Heart right ventricle (tissue), 16 donors: ENCODE measurements at regions not wholly inside any gene's neighbourhood (a gene's known extent, or its start where the extent isn't known, plus 50 kb on each side); places are given as distances from the start of the nearest gene placed in this dataset.
"Not testable (repeated sequence)": the region's sequence is repeated elsewhere in the genome, so short reads cannot be mapped to it uniquely, and the experiment has no call there.

Source experiments
- ATAC-seq, 8 donors: fragments of 200-7000 bp; cut with Tn5 transposase; one replicate each; pipeline ENCODE4 v1.9.1; 2020; ENCODE audit warnings: mild to moderate bottlenecking in 8 of 8, moderate library complexity in 8 of 8, moderate number of reproducible peaks in 1 of 8
- DNase-seq, 2 donors: peaks; one replicate each; pipeline ENCODE4 v3.0.0-alpha.2; 2020
- H3K27ac ChIP-seq, 10 donors: fragments of 200-600 bp; sonication (generic) in 2 of 10; one replicate each; pipeline versions ENCODE4 v1.5.0 to v1.8.0; 2020 to 2022; ENCODE audit warnings: mild to moderate bottlenecking in 3 of 10
- H3K27me3 ChIP-seq, 7 donors: fragments of 200-600 bp; one replicate each; pipeline ENCODE4 v1.8.0; 2021 to 2022; ENCODE audit warnings: mild to moderate bottlenecking in 2 of 7
- H3K36me3 ChIP-seq, 9 donors: fragments of 200-600 bp; sonication (generic) in 1 of 9; one replicate each; pipeline versions ENCODE4 v1.5.0 to v1.8.0; 2020 to 2022; ENCODE audit warnings: mild to moderate bottlenecking in 2 of 9
- H3K4me1 ChIP-seq, 9 donors: fragments of 200-600 bp; sonication (generic) in 1 of 9; one replicate each; pipeline versions ENCODE4 v1.5.0 to v1.8.0; 2020 to 2022; ENCODE audit warnings: mild to moderate bottlenecking in 4 of 9
- H3K4me3 ChIP-seq, 10 donors: fragments of 200-600 bp; sonication (generic) in 2 of 10; one replicate each; pipeline versions ENCODE4 v1.5.0 to v1.8.0; 2020 to 2022; ENCODE audit warnings: mild to moderate bottlenecking in 7 of 10, moderate library complexity in 2 of 10
- H3K9me3 ChIP-seq, 11 donors: fragments of 200-600 bp in 10 of 11; sonication (generic) in 2 of 11; one replicate each; pipeline versions ENCODE4 v1.5.0 to v1.8.0; 2013 to 2022; ENCODE audit warnings: mild to moderate bottlenecking in 2 of 11, control low read depth in 1 of 11, moderate library complexity in 1 of 11
- WGBS, 2 donors: extraction: QIAGEN DNeasy Blood & Tissue Kit; methylation state at CpG; one replicate each; pipeline ENCODE4 v1.1.7; 2013; ENCODE audit warnings: inconsistent platforms in 1 of 2; 5-methylcytosine and 5-hydroxymethylcytosine counted together
- intact Hi-C, 10 donors: fragments of 100-400 bp; cut with DNase I; formaldehyde crosslinking; loops; one replicate each; pipeline versions ENCODE4 v1.11.1 to v1.14.2; 2022
- TF ChIP-seq, protein P1 (sequence below), 9 donors: fragments of 200-600 bp; sonication (generic) in 2 of 9; IDR thresholded peaks; one replicate each; pipeline versions ENCODE4 v1.5.0 to v1.8.0; 2021 to 2022; ENCODE audit warnings: antibody characterized with exemption in 9 of 9, mild to moderate bottlenecking in 5 of 9, moderate library complexity in 1 of 9
- donor health status: Arrhythmogenic right ventricular cardiomyopathy.
- donor health status: ischemic (EF 13 %, LVEDD 7.1; RV severe dilation, severe dysfunction).
- donor health status: healthy with polysubstance abuse.
- donor health status: DM: no; HTN: yes; CAD: no.
- donor health status: DM: no; HTN: no; CAD: no.
- donor health status: ischemic (EF 25% LVEDD 6.9; RV normal size, moderate dysfunction).
- donor health status: ischemic (EF 25% LVEDD 5.7; RV mildly dilated, moderate dysfunction).
- donor health status: healthy.
- donor health status: DM: yes; HTN: yes; CAD: no.
- donor health status: Ischemic cardiomyopathy.
- donor health status: ischemic (EF 35%, LVEDD 5.7; RV mildly dilated, moderate dysfunction).
- donor health status: nonischemic (EF 11% LVEDD 7.7; RV severe dilation, severe dysfunction).
- donor health status: DM: yes; HTN: yes; CAD: no.
- donor health status: PGD.
- donor health status: ischemic (EF 29% LVEDD 5.4; RV normal size, mild dysfunction).
- donor health status: nonischemic (EF 23%, LVEDD 6.1; RV moderate dilation, normal function).

DNA sequence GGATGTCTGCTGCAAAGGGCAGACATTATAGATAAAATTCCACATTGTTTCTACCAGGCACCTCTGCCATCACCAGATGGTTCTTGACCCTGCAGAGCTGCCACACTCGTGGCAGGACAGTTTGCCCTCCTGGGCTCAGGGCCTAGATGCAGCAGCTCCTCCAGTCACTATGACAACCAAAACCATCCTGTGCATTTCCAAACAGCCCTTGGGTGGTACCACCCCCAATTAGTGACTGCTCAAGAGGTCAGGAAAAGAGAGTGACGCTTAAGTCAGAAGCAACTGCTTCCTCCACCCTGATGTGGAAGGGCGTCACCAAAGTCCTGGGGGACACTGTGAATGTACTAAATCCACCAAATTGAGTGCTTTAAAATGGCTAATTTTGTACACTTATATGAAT, 109.2 kb downstream of the C16orf95 start:
- intact Hi-C loops = loop anchor here in 3 of 10 donors (10.0 kb wide), 3 partner anchors 57 to 643 kb away; partner anchors contain the start of gene FOXC2 (in 1 of the 3)
- ATAC-seq (peak in 6 of 8 donors; percentile 14 to 63 (median 40)), DNase-seq (no peak)
- Histone ChIP-seq H3K4me1 (peaks cover 0 to 13% (median 0%) of the 10 kb centered on the region in 9 donors), H3K27ac (peak overlapping the region in 8 of 10 donors; percentile 12 to 63 (median 46)), H3K9me3 (no peaks in the 10 kb centered on the region), H3K27me3 (peaks cover 0 to 6% (median 0%) of the 10 kb centered on the region in 7 donors), H3K36me3 (no peaks in the 10 kb centered on the region), H3K4me3 (no peak overlapping the region)
- 51 to 52% methylated on average over 3 of the region's 3 CpGs for WGBS, 2 donors
- TF ChIP-seq, protein P1, sequence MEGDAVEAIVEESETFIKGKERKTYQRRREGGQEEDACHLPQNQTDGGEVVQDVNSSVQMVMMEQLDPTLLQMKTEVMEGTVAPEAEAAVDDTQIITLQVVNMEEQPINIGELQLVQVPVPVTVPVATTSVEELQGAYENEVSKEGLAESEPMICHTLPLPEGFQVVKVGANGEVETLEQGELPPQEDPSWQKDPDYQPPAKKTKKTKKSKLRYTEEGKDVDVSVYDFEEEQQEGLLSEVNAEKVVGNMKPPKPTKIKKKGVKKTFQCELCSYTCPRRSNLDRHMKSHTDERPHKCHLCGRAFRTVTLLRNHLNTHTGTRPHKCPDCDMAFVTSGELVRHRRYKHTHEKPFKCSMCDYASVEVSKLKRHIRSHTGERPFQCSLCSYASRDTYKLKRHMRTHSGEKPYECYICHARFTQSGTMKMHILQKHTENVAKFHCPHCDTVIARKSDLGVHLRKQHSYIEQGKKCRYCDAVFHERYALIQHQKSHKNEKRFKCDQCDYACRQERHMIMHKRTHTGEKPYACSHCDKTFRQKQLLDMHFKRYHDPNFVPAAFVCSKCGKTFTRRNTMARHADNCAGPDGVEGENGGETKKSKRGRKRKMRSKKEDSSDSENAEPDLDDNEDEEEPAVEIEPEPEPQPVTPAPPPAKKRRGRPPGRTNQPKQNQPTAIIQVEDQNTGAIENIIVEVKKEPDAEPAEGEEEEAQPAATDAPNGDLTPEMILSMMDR (IDR thresholded peaks at IDR 0.05) = no peak

DNA sequence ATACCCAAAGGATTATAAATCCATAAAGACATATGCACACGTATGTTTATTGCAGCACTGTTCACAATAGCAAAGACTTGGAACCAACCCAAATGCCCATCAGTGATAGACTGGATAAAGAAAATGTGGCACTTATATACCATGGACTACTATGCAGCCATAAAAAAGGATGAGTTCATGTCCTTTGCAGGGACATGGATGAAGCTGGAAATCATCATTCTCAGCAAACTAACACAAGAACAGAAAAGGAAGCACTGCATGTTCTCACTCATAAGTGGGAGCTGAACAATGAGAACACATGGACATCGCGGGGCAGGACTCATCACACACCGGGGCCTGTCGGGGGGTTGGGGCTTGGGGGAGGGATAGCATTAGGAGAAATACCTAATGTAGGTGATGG, 108.2 kb downstream of the C16orf95 start:
- WGBS, 2 donors = 97 to 99% methylated on average over 5 of the region's 5 CpGs
- H3K4me1 ChIP-seq = peaks cover 0 to 13% (median 0%) of the 10 kb centered on the region in 9 donors
- DNase-seq, H3K27ac ChIP-seq, H3K36me3 ChIP-seq, ATAC-seq, H3K9me3 ChIP-seq, H3K4me3 ChIP-seq, H3K27me3 ChIP-seq: not testable (repeated sequence)
- intact Hi-C loops = loop anchor here in 3 of 10 donors (10.0 kb wide), 3 partner anchors 56 to 644 kb away; partner anchors contain the start of gene FOXC2 (in 1 of the 3)

DNA sequence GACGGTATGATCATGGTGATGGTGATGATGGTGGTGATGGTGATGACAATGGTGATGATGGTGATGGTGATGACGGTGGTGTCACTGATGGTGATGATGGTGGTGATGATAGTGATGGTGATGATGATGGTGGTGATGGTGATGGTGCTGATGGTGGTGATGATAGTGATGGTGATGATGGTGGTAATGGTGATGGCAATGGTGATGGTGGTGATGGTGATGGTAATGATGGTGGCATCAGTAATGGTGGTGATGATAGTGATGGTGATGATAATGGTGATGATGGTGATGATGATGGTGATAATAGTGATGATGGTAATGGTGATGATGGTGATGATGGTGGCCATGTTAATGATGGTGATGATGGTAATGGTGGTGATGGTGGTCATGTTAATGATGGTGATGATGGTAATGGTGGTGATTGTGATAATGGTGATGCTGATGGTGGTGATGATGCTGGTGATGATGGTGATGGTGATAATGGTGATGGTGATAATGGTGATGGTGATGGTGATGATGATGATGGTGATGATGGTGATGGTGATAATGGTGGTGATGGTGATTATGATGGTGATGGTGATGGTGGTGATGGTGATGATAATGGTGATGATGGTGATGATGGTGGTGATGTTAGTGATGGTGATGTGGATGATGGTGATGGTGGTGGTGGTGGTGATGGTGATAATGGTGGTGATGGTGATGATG, 107.2 kb downstream of the C16orf95 start:
- TF ChIP-seq, protein P1 (IDR thresholded peaks at IDR 0.05) = no peak
- ATAC-seq = no peak
- Histone ChIP-seq H3K4me1 (peaks cover 0 to 13% (median 0%) of the 10 kb centered on the region in 9 donors), H3K27me3 (peaks cover 0 to 3% (median 0%) of the 10 kb centered on the region in 7 donors), H3K9me3 (no peaks in the 10 kb centered on the region), H3K27ac (no peak overlapping the region), H3K4me3 (no peak overlapping the region), H3K36me3 (no peaks in the 10 kb centered on the region)
- WGBS, 2 donors = 95 to 97% methylated on average over 2 of the region's 2 CpGs
- no peak for DNase-seq
- intact Hi-C loops = loop anchor here in 3 of 10 donors (10.0 kb wide), 3 partner anchors 55 to 645 kb away; partner anchors contain the start of gene FOXC2 (in 1 of the 3)

DNA sequence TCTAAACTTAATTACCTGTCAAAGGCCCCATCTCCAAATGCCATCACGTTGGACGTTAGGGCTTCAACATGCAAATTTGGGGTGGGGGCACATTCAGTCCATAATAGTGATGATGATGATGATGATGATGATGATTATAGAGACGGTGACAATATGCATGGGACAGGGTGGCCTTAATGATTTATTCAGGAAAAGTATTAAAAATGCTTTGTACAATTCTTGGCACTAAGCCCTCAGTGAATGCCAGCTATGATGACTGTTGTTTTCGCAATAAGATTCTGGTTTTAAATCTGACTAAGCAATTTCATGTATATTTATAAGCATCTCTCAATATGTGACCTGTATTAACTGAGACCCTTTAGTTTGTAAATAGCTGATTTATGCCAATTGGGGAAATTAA, 106.3 kb downstream of the C16orf95 start:
- no peaks in the 10 kb centered on the region for H3K9me3 ChIP-seq
- H3K4me1 ChIP-seq = peaks cover 0 to 13% (median 0%) of the 10 kb centered on the region in 9 donors
- DNase-seq (no peak), ATAC-seq (no peak)
- H3K27me3 ChIP-seq = peaks cover 0 to 6% (median 0%) of the 10 kb centered on the region in 7 donors
- no peaks in the 10 kb centered on the region for H3K36me3 ChIP-seq
- H3K27ac ChIP-seq = no peak overlapping the region
- no peak overlapping the region for H3K4me3 ChIP-seq
- TF ChIP-seq, protein P1 (IDR thresholded peaks at IDR 0.05) = no peak
- 80 to 81% methylated on average over 4 of the region's 4 CpGs for WGBS, 2 donors
- intact Hi-C loops = no loop called here

DNA sequence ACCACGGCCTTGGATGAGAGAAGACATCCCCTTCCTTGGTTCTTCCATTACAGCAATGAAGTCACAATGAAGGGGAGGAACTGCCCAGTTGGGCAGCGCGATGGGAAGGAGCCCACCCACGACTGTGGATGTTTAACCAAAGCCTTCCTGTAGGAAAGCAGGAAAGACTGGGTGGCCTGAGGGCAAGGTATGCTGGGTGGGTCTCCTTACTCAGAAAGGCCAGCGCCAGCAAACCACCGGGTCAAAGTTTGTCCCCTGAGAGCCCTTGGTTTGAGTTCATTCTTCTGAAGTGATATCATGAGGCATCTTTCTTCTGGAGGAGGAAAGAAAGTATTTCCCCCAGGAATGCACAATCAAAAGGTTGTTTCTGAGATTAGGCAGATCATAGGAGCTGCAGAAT, 105.2 kb downstream of the C16orf95 start:
- DNase-seq (no peak), ATAC-seq (no peak)
- Histone ChIP-seq H3K27ac (no peak overlapping the region), H3K9me3 (no peaks in the 10 kb centered on the region), H3K4me1 (peaks cover 0 to 11% (median 0%) of the 10 kb centered on the region in 9 donors), H3K36me3 (no peaks in the 10 kb centered on the region), H3K4me3 (no peak overlapping the region), H3K27me3 (peaks cover 0 to 12% (median 0%) of the 10 kb centered on the region in 7 donors)
- 63 to 75% methylated on average over 6 of the region's 6 CpGs for WGBS, 2 donors
- TF ChIP-seq, protein P1 (IDR thresholded peaks at IDR 0.05) = no peak
- intact Hi-C loops = no loop called here
